Activated T-helper 1 cell treated with anti-CD3 and anti-CD28 coated beads, Interleukin-12 subunit alpha, Interleukin-12 subunit beta, Interleukin-2, Interleukin-4 antibody, amounts not matched to agents 30 ng/mL and 10 ng/mL and 1 ng/mL, durations not matched to agents 14 hours and 24 hours and 36 hours (primary cell): ENCODE measurements at regions not wholly inside any gene's neighbourhood (a gene's known extent, or its start where the extent isn't known, plus 50 kb on each side); places are given as distances from the start of the nearest gene placed in this dataset.

Source experiments
- DNase-seq: peaks from one replicate; pipeline ENCODE4 v3.0.0; 2021; ENCODE audit warnings: low spot score
- H3K27ac Mint-ChIP-seq: one replicate; pipeline ENCODE4 v1.8.0; 2021; ENCODE audit warnings: mild to moderate bottlenecking, mixed read lengths
- H3K27me3 Mint-ChIP-seq: one replicate; pipeline ENCODE4 v1.8.0; 2022; ENCODE audit warnings: mild to moderate bottlenecking, moderate library complexity, mixed read lengths; ENCODE audit not compliant: insufficient read depth
- H3K36me3 Mint-ChIP-seq: one replicate; pipeline ENCODE4 v1.8.0; 2021; ENCODE audit warnings: low read depth, mixed read lengths
- H3K4me1 Mint-ChIP-seq: one replicate; pipeline ENCODE4 v1.8.0; 2021; ENCODE audit warnings: low read depth, mixed read lengths
- H3K4me3 Mint-ChIP-seq: one replicate; pipeline ENCODE4 v1.8.0; 2021; ENCODE audit warnings: mild to moderate bottlenecking, moderate library complexity, mixed read lengths
- H3K9me3 Mint-ChIP-seq: one replicate; pipeline ENCODE4 v1.8.0; 2021; ENCODE audit warnings: mixed read lengths
- intact Hi-C: fragments of 100-400 bp; cut with micrococcal nuclease; formaldehyde crosslinking; loops from one replicate; pipeline ENCODE4 v1.15.1; 2024

GRCh38 chr10:36624551-36625100, 500.8 kb upstream of the ANKRD30A start:
- Mint-ChIP-seq H3K9me3 (peaks cover 24% of the 10 kb centered on the region), H3K36me3 (no peaks in the 10 kb centered on the region), H3K27ac (no peak overlapping the region), H3K4me3 (no peak overlapping the region), H3K27me3 (no peaks in the 10 kb centered on the region), H3K4me1 (no peaks in the 10 kb centered on the region)
- intact Hi-C loops: no loop called here
- no peak for DNase-seq

- Mint-ChIP-seq H3K4me1 (no peaks in the 10 kb centered on the region), H3K36me3 (no peaks in the 10 kb centered on the region), H3K27ac (no peak overlapping the region), H3K9me3 (peaks cover 22% of the 10 kb centered on the region), H3K27me3 (no peaks in the 10 kb centered on the region), H3K4me3 (no peak overlapping the region)
- intact Hi-C loops: no loop called here
- DNase-seq: no peak
Observed at GRCh38 chr10:36621346-36621745, 504.1 kb upstream of the ANKRD30A start.

DNA sequence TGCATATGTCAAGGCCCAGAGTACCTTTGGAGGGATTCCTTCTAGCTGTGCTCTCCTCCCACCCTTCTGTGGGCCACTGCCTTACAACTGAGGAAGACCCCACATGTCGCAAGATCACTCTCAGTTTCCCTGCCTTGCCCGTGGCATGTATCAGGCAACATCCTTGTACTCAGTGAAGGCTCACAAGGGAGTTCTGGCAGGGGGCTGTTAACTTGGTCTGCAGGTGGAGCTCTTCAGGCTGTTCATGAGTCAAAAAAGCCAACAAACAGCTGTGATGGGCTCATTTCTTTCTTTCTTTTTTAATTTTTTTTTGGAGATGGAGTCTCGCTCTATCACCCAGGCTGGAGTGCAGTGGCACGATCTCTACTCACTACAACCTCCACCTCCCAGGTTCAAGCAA, 513.0 kb upstream of the ANKRD30A start:
- no peak for DNase-seq
- no peak overlapping the region for H3K27ac Mint-ChIP-seq
- no peak overlapping the region for H3K4me3 Mint-ChIP-seq
- H3K4me1 Mint-ChIP-seq: no peaks in the 10 kb centered on the region
- H3K36me3 Mint-ChIP-seq: no peaks in the 10 kb centered on the region
- peaks cover 8% of the 10 kb centered on the region for H3K9me3 Mint-ChIP-seq
- H3K27me3 Mint-ChIP-seq: no peaks in the 10 kb centered on the region
- intact Hi-C loops: no loop called here

- Mint-ChIP-seq H3K27me3 (no peaks in the 10 kb centered on the region), H3K4me3 (no peak overlapping the region), H3K36me3 (no peaks in the 10 kb centered on the region), H3K4me1 (no peaks in the 10 kb centered on the region), H3K27ac (no peak overlapping the region), H3K9me3 (peaks cover 8% of the 10 kb centered on the region)
- intact Hi-C loops: no loop called here
- DNase-seq: no peak
Observed at GRCh38 chr10:36608866-36609265, 516.5 kb upstream of the ANKRD30A start.

GRCh38 chr10:36608251-36608650, 517.1 kb upstream of the ANKRD30A start:
- intact Hi-C loops: no loop called here
- H3K27ac Mint-ChIP-seq: no peak overlapping the region
- H3K27me3 Mint-ChIP-seq: no peaks in the 10 kb centered on the region
- no peak for DNase-seq
- H3K9me3 Mint-ChIP-seq: peaks cover 8% of the 10 kb centered on the region
- no peaks in the 10 kb centered on the region for H3K4me1 Mint-ChIP-seq
- H3K36me3 Mint-ChIP-seq: no peaks in the 10 kb centered on the region
- H3K4me3 Mint-ChIP-seq: no peak overlapping the region

DNA sequence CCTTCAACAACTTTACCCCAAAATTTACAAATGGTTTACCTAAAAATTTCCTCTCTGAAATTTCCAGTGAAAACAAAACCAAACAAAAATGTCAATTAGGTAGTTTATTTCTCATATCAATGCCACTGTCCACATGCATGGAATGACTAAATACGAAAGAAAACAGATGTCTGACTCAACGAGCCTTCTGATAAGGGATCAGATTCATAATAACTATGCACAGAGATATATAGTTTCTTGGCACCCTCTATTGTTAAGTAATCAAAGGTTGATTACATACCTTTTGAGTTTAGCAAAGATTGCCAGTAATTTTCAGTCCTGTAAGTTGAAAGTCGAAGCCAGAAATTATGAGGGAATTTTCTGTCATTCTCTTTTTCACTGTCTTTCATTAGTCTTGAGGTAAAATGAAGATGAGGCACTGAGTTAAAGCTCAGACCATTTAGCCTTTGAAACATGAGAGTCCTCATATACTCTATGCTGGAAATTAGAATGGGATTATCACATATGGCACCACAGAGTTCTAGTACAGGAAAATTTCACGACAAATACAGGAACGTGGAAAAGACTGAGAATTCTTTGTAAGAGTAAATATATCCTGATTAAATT, 519.1 kb upstream of the ANKRD30A start:
- Mint-ChIP-seq H3K27me3 (no peaks in the 10 kb centered on the region), H3K4me3 (no peak overlapping the region), H3K36me3 (no peaks in the 10 kb centered on the region), H3K4me1 (no peaks in the 10 kb centered on the region), H3K9me3 (peaks cover 17% of the 10 kb centered on the region), H3K27ac (no peak overlapping the region)
- intact Hi-C loops: no loop called here
- DNase-seq: no peak

- no peak overlapping the region for H3K27ac Mint-ChIP-seq
- intact Hi-C loops: no loop called here
- no peaks in the 10 kb centered on the region for H3K36me3 Mint-ChIP-seq
- no peaks in the 10 kb centered on the region for H3K27me3 Mint-ChIP-seq
- DNase-seq: no peak
- H3K4me1 Mint-ChIP-seq: no peaks in the 10 kb centered on the region
- no peak overlapping the region for H3K4me3 Mint-ChIP-seq
- peaks cover 29% of the 10 kb centered on the region for H3K9me3 Mint-ChIP-seq
Observed at GRCh38 chr10:36604316-36604715, 521.1 kb upstream of the ANKRD30A start.

DNA sequence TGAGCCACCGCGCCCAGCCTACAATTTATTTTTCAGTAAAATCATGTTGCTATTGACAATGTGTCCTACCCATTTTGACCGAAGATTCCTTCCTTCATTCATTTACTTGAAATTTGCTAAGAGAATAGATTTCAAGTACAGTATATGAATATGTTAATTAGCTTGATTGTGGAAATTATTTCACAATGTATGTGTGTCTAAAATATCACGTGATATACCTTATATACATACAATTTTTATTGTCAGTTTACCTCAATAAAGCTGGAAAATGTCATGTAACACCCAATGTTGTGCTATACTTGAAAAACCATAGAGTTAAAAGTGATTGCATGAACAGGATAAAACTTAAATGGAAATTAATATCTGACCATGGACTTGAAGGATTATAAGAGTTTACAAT, 521.7 kb upstream of the ANKRD30A start:
- no peaks in the 10 kb centered on the region for H3K4me1 Mint-ChIP-seq
- H3K36me3 Mint-ChIP-seq: no peaks in the 10 kb centered on the region
- no peak overlapping the region for H3K4me3 Mint-ChIP-seq
- DNase-seq: no peak
- intact Hi-C loops: no loop called here
- H3K9me3 Mint-ChIP-seq: peaks cover 25% of the 10 kb centered on the region
- no peak overlapping the region for H3K27ac Mint-ChIP-seq
- no peaks in the 10 kb centered on the region for H3K27me3 Mint-ChIP-seq

- intact Hi-C loops: no loop called here
- Mint-ChIP-seq H3K4me3 (no peak overlapping the region), H3K36me3 (no peaks in the 10 kb centered on the region), H3K4me1 (no peaks in the 10 kb centered on the region), H3K27me3 (no peaks in the 10 kb centered on the region), H3K9me3 (peaks cover 25% of the 10 kb centered on the region), H3K27ac (no peak overlapping the region)
- no peak for DNase-seq
Observed at GRCh38 chr10:36602374-36602773, 523.0 kb upstream of the ANKRD30A start.

GRCh38 chr10:36597756-36598320, 527.6 kb upstream of the ANKRD30A start:
- peaks cover 37% of the 10 kb centered on the region for H3K9me3 Mint-ChIP-seq
- no peak overlapping the region for H3K27ac Mint-ChIP-seq
- intact Hi-C loops: no loop called here
- no peaks in the 10 kb centered on the region for H3K4me1 Mint-ChIP-seq
- DNase-seq: no peak
- H3K4me3 Mint-ChIP-seq: no peak overlapping the region
- no peaks in the 10 kb centered on the region for H3K27me3 Mint-ChIP-seq
- H3K36me3 Mint-ChIP-seq: no peaks in the 10 kb centered on the region

GRCh38 chr10:36592964-36593363, 532.4 kb upstream of the ANKRD30A start:
- no peaks in the 10 kb centered on the region for H3K27me3 Mint-ChIP-seq
- intact Hi-C loops: no loop called here
- no peaks in the 10 kb centered on the region for H3K4me1 Mint-ChIP-seq
- no peak for DNase-seq
- H3K36me3 Mint-ChIP-seq: no peaks in the 10 kb centered on the region
- H3K4me3 Mint-ChIP-seq: no peak overlapping the region
- no peak overlapping the region for H3K27ac Mint-ChIP-seq
- peaks cover 22% of the 10 kb centered on the region for H3K9me3 Mint-ChIP-seq

DNA sequence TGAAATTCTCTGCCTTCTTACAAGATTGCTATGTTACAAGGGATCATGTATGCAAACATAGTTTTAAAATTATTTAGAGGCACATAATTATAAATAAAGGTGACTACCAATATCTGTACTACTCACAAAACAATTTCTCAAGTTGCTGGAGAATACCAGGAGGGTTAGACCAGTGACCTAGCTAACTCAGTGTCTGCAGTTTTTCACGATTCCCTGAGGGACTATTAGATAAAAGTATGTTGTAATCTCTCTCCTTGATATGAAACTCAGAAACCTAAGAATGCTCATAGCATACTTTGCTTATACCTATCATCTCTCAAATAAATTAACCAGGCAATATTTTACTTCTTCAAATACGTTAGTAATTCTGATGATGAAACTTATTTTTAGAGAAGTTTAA, 534.0 kb upstream of the ANKRD30A start:
- DNase-seq: no peak
- Mint-ChIP-seq H3K27ac (no peak overlapping the region), H3K36me3 (no peaks in the 10 kb centered on the region), H3K4me1 (no peaks in the 10 kb centered on the region), H3K9me3 (peaks cover 18% of the 10 kb centered on the region), H3K27me3 (no peaks in the 10 kb centered on the region), H3K4me3 (no peak overlapping the region)
- intact Hi-C loops: no loop called here

DNA sequence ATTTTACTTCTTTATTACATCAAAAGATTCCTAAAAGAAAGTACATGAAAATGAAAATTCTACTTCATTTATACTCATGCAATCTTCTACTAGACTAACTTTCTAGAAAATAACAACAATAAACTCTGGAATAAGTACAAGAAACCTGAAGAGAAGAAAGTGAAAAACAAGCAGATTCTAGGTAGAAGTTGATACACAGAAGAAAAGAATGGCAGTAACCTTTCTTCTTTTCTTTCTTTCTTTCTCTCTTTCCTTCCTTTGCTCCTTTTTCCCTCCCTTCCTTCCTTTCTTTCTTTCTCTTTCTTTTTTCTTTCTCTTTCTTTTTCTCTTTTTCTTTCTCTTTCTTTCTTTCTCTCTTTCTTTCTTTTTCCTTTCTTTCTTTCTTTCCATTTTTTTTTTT, 541.7 kb upstream of the ANKRD30A start:
- Mint-ChIP-seq H3K36me3 (no peaks in the 10 kb centered on the region), H3K4me3 (no peak overlapping the region), H3K9me3 (peaks cover 26% of the 10 kb centered on the region), H3K27me3 (no peaks in the 10 kb centered on the region), H3K27ac (no peak overlapping the region), H3K4me1 (no peaks in the 10 kb centered on the region)
- DNase-seq: no peak
- intact Hi-C loops: no loop called here

GRCh38 chr10:36581237-36581636, 544.2 kb upstream of the ANKRD30A start:
- DNase-seq: no peak
- H3K4me1 Mint-ChIP-seq: no peaks in the 10 kb centered on the region
- H3K4me3 Mint-ChIP-seq: no peak overlapping the region
- peaks cover 32% of the 10 kb centered on the region for H3K9me3 Mint-ChIP-seq
- no peaks in the 10 kb centered on the region for H3K36me3 Mint-ChIP-seq
- intact Hi-C loops: no loop called here
- H3K27ac Mint-ChIP-seq: no peak overlapping the region
- H3K27me3 Mint-ChIP-seq: no peaks in the 10 kb centered on the region
